Gastroesophageal sphincter (tissue), 4 donors: ENCODE measurements at regions not wholly inside any gene's neighbourhood (a gene's known extent, or its start where the extent isn't known, plus 50 kb on each side); places are given as distances from the start of the nearest gene placed in this dataset.

ENCODE experiments used
- ATAC-seq: fragments of 150-250 bp; one replicate; pipeline ENCODE4 v1.9.1; 2016; ENCODE audit warnings: mild to moderate bottlenecking, moderate library complexity
- H3K27ac ChIP-seq, 4 donors: fragments of 200-600 bp; sonication (generic) in 3 of 4; 1 replicate in 3 of 4; 2 replicates in 1 of 4; pipeline ENCODE4 v1.5.1; 2016 to 2019
- H3K27me3 ChIP-seq: fragments of 200-600 bp; sonication (generic); one replicate; pipeline ENCODE4 v1.5.1; 2019
- H3K36me3 ChIP-seq, 2 donors: fragments of 200-600 bp; sonication (generic); one replicate each; pipeline ENCODE4 v1.5.1; 2019; ENCODE audit warnings: control low read depth in 1 of 2
- H3K4me1 ChIP-seq, 3 donors: fragments of 200-600 bp; sonication (generic); 1 replicate in 2 of 3; 2 replicates in 1 of 3; pipeline ENCODE4 v1.5.1; 2016 to 2019; ENCODE audit warnings: control low read depth in 2 of 3
- H3K4me3 ChIP-seq, 2 donors: fragments of 200-600 bp; sonication (generic); one replicate each; pipeline ENCODE4 v1.5.1; 2019; ENCODE audit warnings: mild to moderate bottlenecking in 1 of 2, moderate library complexity in 1 of 2
- H3K9me3 ChIP-seq, 3 donors: fragments of 200-600 bp; sonication (generic); one replicate each; pipeline ENCODE4 v1.5.1; 2017 to 2019; ENCODE audit warnings: control low read depth in 2 of 3
- EP300 ChIP-seq: sonication (generic); formaldehyde crosslinking; IDR thresholded peaks from one replicate; pipeline ENCODE4 v1.6.1; 2017; ENCODE audit warnings: antibody characterized with exemption, mild to moderate bottlenecking
- POLR2A ChIP-seq, 2 donors: fragments of 450-650 bp; IDR thresholded peaks; one replicate each; pipeline ENCODE4 v1.6.1; 2017; ENCODE audit warnings: antibody characterized with exemption in 2 of 2, mild to moderate bottlenecking in 2 of 2, moderate library complexity in 1 of 2
- POLR2AphosphoS5 ChIP-seq: sonication (generic); formaldehyde crosslinking; IDR thresholded peaks from one replicate; pipeline ENCODE4 v1.6.1; 2017; ENCODE audit warnings: antibody characterized with exemption
- WGBS, 2 donors: methylation state at CpG; one replicate each; pipeline ENCODE4 v1.1.5; 2018; ENCODE audit warnings: low coverage in 1 of 2; 5-methylcytosine and 5-hydroxymethylcytosine counted together
- TF ChIP-seq, protein P1 (sequence below), 4 experiments: fragments of 200-600 bp in 2 of 4; fragments of 450-650 bp in 2 of 4; sonication (generic) in 1 of 4; IDR thresholded peaks; one replicate each; pipeline ENCODE4 v1.5.1; 2017 to 2019; ENCODE audit warnings: antibody characterized with exemption in 4 of 4, mild to moderate bottlenecking in 2 of 4, moderate library complexity in 2 of 4

DNA sequence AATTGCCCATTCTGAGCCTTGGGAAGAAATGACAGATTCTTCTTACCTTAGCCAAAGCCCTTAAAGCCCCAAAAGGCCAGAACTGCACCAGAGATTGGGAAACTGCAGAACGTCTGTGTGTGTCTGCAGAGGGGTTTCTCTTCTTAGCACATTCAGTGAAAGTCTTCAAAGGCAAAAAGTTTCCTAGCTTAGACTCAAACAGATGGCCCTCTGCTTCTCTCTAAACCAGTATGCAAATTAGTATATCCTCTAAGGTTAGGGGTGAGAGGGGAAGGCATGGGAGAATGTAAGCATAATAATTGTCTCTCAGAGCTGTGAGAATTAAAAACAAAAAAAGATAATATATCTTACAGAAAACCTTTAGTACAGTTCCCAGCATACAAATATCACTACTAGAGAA is 334.0 kb upstream of the MCTP2 start:
- no peak overlapping the region for H3K4me3 ChIP-seq
- WGBS, 2 donors: 13 to 36% methylated on average over 1 of the region's 1 CpG
- H3K27ac ChIP-seq: no peak overlapping the region
- no peaks in the 10 kb centered on the region for H3K36me3 ChIP-seq
- no peaks in the 10 kb centered on the region for H3K27me3 ChIP-seq
- H3K9me3 ChIP-seq: no peaks in the 10 kb centered on the region
- H3K4me1 ChIP-seq: peaks cover 0 to 4% (median 0%) of the 10 kb centered on the region in 3 donors
- TF ChIP-seq POLR2AphosphoS5 (no peak), POLR2A (IDR thresholded peaks at IDR 0.05) (no peak), EP300 (no peak)
- TF ChIP-seq, protein P1, sequence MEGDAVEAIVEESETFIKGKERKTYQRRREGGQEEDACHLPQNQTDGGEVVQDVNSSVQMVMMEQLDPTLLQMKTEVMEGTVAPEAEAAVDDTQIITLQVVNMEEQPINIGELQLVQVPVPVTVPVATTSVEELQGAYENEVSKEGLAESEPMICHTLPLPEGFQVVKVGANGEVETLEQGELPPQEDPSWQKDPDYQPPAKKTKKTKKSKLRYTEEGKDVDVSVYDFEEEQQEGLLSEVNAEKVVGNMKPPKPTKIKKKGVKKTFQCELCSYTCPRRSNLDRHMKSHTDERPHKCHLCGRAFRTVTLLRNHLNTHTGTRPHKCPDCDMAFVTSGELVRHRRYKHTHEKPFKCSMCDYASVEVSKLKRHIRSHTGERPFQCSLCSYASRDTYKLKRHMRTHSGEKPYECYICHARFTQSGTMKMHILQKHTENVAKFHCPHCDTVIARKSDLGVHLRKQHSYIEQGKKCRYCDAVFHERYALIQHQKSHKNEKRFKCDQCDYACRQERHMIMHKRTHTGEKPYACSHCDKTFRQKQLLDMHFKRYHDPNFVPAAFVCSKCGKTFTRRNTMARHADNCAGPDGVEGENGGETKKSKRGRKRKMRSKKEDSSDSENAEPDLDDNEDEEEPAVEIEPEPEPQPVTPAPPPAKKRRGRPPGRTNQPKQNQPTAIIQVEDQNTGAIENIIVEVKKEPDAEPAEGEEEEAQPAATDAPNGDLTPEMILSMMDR (IDR thresholded peaks at IDR 0.05): no peak
- no peak for ATAC-seq

DNA sequence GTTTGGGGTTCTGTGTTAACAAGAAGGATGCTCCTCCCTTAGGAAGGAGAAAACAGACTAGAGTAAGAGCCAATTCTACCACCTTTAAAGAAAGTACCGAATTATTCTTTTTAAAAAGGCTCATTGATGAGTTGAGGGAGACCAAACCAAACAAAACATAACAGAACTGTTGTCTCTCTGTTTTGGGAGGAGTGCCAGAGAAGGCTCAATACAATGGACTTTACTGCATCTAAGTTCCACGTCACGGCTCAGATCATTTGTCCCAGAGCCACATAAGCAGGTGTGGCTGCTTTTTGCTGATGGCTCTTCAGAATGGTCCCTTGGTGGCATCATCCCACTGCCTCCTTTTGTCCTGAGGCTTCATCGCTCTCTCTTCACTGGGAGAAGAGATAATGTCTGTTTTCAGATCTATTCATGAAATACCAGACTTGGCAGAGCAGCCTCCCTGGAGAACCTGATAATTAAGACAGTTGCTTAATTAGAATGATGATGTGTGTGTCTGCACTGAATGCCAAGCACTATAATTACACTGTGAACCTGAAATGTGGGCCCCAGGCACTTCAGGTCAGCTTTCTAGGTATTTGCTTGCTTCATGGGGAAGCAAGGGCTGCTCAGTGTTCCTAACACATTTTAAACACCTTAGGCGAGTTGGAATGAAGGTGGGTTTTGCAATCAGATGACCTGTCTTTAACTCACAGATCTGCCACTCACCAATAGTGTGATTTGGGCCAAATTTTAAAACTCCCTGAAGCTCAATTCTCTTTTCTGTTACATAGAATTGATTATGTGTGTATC is 335.2 kb upstream of the MCTP2 start:
- Histone ChIP-seq H3K9me3 (no peaks in the 10 kb centered on the region), H3K36me3 (no peaks in the 10 kb centered on the region), H3K27ac (no peak overlapping the region), H3K27me3 (no peaks in the 10 kb centered on the region), H3K4me1 (peaks cover 0 to 4% (median 0%) of the 10 kb centered on the region in 3 donors), H3K4me3 (no peak overlapping the region)
- no peak for TF ChIP-seq POLR2AphosphoS5
- TF ChIP-seq POLR2A (IDR thresholded peaks at IDR 0.05): no peak
- TF ChIP-seq, protein P1 (IDR thresholded peaks at IDR 0.05): no peak
- TF ChIP-seq EP300: no peak
- 86 to 100% methylated on average over 4 to 5 of the region's 5 CpGs for WGBS, 2 donors
- no peak for ATAC-seq

DNA sequence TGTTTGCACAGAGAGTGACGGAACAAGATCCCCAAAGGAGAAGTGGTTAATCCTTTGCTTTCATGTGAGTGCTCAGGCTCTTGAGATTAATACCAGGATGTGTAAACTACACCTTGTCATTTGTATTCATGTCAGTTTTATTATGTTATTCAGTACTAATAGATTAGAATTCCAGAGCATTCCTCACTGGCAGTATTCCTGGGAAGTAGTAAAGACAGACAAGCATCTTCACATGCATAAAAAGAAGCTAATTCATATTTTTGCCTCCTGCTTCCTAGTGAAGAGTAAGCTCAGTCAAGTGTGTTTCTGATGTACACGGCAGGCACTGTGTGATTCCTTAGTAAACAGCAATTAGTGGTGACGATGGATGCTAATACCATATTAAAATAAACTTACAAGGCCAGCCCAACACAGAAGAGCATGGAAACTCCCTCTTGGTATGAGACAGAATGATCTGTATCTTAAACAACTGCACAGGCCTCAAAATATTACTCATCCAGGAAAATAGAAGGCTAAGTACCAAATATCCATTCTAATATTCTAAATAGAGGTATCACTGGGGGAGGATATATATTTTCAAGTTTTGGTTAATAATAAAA is 336.8 kb upstream of the MCTP2 start:
- no peaks in the 10 kb centered on the region for H3K9me3 ChIP-seq
- peaks cover 0 to 4% (median 0%) of the 10 kb centered on the region in 3 donors for H3K4me1 ChIP-seq
- no peaks in the 10 kb centered on the region for H3K36me3 ChIP-seq
- TF ChIP-seq POLR2AphosphoS5 (no peak), POLR2A (IDR thresholded peaks at IDR 0.05) (no peak), EP300 (no peak)
- TF ChIP-seq, protein P1 (IDR thresholded peaks at IDR 0.05): no peak
- no peak for ATAC-seq
- no peak overlapping the region for H3K4me3 ChIP-seq
- 29 to 58% methylated on average over 2 to 3 of the region's 3 CpGs for WGBS, 2 donors
- H3K27ac ChIP-seq: no peak overlapping the region
- H3K27me3 ChIP-seq: no peaks in the 10 kb centered on the region

DNA sequence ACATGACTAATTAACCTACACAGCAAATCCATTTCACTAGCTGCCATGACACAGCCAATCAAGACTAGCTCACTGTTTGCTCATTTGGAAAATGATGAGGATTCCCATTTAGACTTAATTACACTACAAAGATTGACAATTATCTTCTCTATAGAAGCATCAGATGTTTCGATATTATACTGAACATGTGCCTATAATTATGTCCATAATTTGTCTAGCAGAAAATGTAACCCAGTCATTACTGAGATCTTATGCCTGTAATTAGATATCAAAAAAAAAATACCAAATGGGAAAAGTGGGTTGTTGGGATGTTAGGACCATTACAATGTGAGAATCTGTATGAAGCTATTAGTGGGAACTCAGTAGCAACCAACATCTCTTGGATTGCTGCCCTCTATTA is 344.2 kb upstream of the MCTP2 start:
- no peaks in the 10 kb centered on the region for H3K27me3 ChIP-seq

DNA sequence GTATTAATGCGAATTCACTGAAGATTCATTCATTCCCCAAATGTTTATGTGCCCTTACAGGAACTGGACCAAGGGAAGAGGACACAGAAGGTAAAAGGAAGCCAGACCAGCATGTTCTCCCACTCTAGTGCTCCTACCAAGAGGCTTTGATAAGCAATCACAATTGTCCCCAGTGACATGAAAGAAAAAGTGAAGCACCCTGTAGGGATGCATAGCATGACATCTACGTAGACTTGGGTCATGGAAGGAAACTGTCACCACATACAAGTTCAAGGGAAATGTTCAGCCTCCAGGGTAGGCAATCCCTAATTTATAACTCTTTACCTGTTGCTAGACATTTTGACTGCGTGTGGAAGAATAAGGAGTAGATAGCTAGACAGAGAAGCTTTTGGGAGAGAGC is 348.6 kb upstream of the MCTP2 start:
- Histone ChIP-seq H3K9me3 (no peaks in the 10 kb centered on the region), H3K27me3 (no peaks in the 10 kb centered on the region), H3K4me1 (peaks cover 0 to 4% (median 0%) of the 10 kb centered on the region in 3 donors), H3K4me3 (no peak overlapping the region), H3K27ac (no peak overlapping the region), H3K36me3 (no peaks in the 10 kb centered on the region)
- WGBS, 2 donors: 81 to 84% methylated on average over 2 of the region's 3 CpGs
- no peak for ATAC-seq
- TF ChIP-seq POLR2A (IDR thresholded peaks at IDR 0.05): no peak
- TF ChIP-seq POLR2AphosphoS5: no peak
- no peak for TF ChIP-seq EP300
- TF ChIP-seq, protein P1 (IDR thresholded peaks at IDR 0.05): no peak

More for the DNA sequence above, 344.2 kb upstream of the MCTP2 start:
- Histone ChIP-seq H3K4me3 (no peak overlapping the region), H3K27ac (no peak overlapping the region), H3K4me1 (peaks cover 0 to 2% (median 0%) of the 10 kb centered on the region in 3 donors), H3K36me3 (no peaks in the 10 kb centered on the region), H3K9me3 (no peaks in the 10 kb centered on the region)
- no peak for ATAC-seq
- 87 to 89% methylated on average over 1 of the region's 1 CpG for WGBS, 2 donors
- TF ChIP-seq POLR2A (IDR thresholded peaks at IDR 0.05): no peak
